AG09319 (cell line): ENCODE measurements at regions not wholly inside any gene's neighbourhood (a gene's known extent, or its start where the extent isn't known, plus 50 kb on each side); places are given as distances from the start of the nearest gene placed in this dataset.
"Not testable (repeated sequence)": the region's sequence is repeated elsewhere in the genome, so short reads cannot be mapped to it uniquely, and the experiment has no call there.

Source experiments
- DNase-seq: peaks from one replicate; pipeline ENCODE4 v3.0.0-alpha.2; 2010; ENCODE audit warnings: low read depth; ENCODE audit errors: extremely low read depth
- CTCF ChIP-seq: IDR thresholded peaks from 2 replicates; pipeline ENCODE4 v1.5.1; 2011; ENCODE audit warnings: low read depth, mild to moderate bottlenecking, inconsistent platforms, low read length, moderate library complexity

- TF ChIP-seq CTCF = no peak
- no peak for DNase-seq
Observed at GRCh38 chr7:113367041-113367586, 248.8 kb upstream of the SMIM30 start.

DNA sequence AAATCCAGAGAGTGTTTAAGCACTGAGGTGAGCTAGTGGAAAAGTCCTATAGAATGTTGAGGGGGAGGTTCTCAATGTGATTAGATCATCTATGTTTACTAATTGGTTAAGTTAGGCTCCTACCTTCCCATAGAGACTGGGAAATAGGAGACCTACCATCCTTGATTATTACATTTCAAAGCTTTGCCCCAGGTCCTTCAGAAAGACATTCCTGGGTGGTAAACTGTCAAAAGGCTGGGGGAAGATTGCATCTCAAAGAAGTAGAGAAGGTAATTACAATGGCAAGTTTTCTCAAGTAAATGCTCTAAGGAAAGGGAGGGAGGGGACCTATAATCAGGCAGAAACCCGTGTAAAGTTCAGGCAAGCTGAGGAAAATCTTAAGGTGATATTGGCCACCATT is 247.8 kb upstream of the SMIM30 start:
- no peak for TF ChIP-seq CTCF
- DNase-seq = no peak

DNA sequence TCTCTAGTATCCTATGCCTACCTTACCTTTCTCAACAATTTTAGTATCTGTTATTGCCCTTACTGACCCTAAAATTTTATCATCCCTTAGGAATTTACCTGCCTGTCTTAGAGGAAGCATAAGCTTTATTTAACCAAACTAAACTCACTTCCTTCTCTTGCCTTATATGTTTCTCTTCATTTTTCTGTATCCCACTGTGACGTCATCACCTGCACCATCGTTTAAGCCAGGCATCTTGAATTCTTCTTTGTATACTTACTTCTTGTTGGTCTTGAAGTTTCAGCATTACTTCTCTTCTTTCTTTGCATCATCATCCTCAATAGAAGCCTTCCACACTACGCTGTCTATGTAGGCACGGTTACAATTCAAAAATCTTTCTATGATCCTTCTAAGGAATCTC is 231.0 kb upstream of the SMIM30 start:
- no peak for TF ChIP-seq CTCF

DNA sequence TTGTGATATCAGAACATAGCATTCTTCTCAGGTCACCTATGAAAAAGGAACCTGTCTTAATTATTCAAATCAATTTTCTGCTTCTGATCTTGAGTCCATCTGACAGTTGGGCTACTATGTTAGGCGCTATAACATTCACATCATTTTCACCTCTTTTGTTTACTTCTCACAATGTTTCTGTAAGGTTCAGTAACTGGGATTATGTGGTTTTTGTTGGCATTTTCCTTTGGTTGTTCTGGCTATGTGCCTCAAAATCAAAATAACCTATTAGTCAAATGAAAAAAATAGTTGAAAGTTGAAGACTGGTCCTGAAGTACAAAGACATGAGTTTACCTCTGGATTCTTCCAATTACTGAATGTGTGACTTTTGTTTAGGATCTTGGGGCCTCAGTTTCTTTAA is 221.3 kb upstream of the SMIM30 start:
- no peak for DNase-seq
- TF ChIP-seq CTCF = no peak

More for the DNA sequence above, 231.0 kb upstream of the SMIM30 start:
- DNase-seq = no peak

- DNase-seq = no peak
- TF ChIP-seq CTCF = no peak
Observed at GRCh38 chr7:113338071-113338696, 219.8 kb upstream of the SMIM30 start.

DNA sequence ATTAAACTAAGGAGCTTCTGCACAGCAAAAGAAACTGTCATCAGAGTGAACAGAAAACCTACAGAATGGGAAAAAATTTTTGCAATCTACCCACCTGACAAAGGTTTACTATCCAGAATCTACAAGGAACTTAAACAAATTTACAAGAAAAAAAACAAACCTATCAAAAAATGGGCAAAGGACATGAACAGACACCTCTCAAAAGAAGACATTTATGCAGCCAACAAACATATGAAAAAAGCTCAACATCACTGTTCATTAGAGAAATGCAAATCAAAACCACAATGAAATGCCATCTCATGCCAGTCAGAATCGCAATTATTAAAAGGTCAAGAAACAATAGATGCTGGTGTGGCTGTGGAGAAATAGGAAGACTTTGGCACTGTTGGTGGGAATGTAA is 218.5 kb upstream of the SMIM30 start:
- DNase-seq = not testable (repeated sequence)

DNA sequence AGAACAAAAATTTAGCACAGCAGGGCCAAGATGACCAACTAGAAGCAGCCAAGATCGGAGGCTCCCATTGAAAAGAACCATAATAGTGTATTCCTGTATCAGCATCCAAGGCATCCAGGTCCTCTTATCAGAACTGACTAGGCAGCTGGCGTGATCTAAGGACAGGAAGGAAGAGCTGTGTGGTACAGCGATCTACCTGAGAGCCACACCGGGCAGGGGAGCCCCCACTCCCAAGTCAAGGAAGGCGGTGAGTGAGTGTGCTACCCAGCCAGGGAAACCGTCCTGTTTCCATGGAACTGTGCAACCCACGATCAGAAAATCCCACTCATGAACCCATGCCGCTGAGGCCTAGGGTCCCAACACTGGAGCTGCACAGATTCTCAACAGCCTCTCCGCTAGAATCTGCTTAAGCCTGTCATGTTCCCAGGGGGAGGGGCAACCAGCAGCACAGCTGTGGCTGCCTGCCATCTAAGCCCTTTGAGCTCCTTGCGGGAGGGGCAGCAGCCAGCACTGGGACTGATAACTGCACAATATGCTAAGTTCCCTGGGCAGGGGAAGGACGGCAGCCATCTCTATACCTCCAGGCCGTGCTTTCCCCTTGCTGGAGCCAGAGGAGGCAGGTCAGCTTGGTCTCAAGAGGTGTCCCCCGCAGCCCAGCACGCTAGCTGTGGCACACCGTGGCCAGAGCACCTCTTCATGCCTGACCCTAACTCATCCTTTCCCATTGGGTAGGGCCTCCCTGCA is 213.0 kb upstream of the SMIM30 start:
- no peak for DNase-seq
- TF ChIP-seq CTCF = no peak
